H1 (cell line): ENCODE measurements at regions not wholly inside any gene's neighbourhood (a gene's known extent, or its start where the extent isn't known, plus 50 kb on each side); places are given as distances from the start of the nearest gene placed in this dataset.
A peak's percentile ranks its signal among the peaks of the same experiment; 100 is the strongest.

Experiments used
- CTCF ChIA-PET: fragments of 300-600 bp; sonication (Branson Sonifier 250); formaldehyde crosslinking; loops from one replicate; lab custom pipeline; 2021; ENCODE audit not compliant: partially characterized antibody; lab: Charles Lee
- POLR2A ChIA-PET: fragments of 300-600 bp; sonication (Branson Sonifier 250); formaldehyde crosslinking; loops from one replicate; lab custom pipeline; 2021; ENCODE audit warnings: inconsistent platforms; ENCODE audit not compliant: partially characterized antibody; lab: Charles Lee
- DNase-seq, 2 experiments: peaks; one replicate each; pipeline versions ENCODE4 v3.0.0 to v3.0.0-alpha.2; 2010 to 2022; ENCODE audit warnings: low spot score in 2 of 2, low read depth in 1 of 2, mixed read lengths in 1 of 2
- FAIRE-seq: peaks from 2 replicates; lab custom pipeline; 2011; peaks lifted over from hg19 to GRCh38; lab: Jason Lieb, UNC
- H2AFZ ChIP-seq: 2 replicates; pipeline ENCODE4 v1.8.1; 2012; ENCODE audit warnings: low read length, inconsistent platforms
- H2AK5ac ChIP-seq: 2 replicates; pipeline ENCODE4 v1.6.1; 2013; ENCODE audit warnings: low read depth, low read length
- H2BK120ac ChIP-seq: replicated peaks from 2 replicates; pipeline ENCODE3; 2013; ENCODE audit warnings: low read depth, low read length, inconsistent platforms
- H2BK12ac ChIP-seq: 2 replicates; pipeline ENCODE4 v1.6.1; 2013; ENCODE audit warnings: low read depth, low read length
- H2BK15ac ChIP-seq: 2 replicates; pipeline ENCODE4 v1.6.1; 2013; ENCODE audit warnings: low read length
- H2BK20ac ChIP-seq: 2 replicates; pipeline ENCODE4 v1.6.1; 2013; ENCODE audit warnings: low read length
- H2BK5ac ChIP-seq: 2 replicates; pipeline ENCODE4 v1.6.1; 2013; ENCODE audit warnings: low read depth, low read length
- H3K14ac ChIP-seq: 2 replicates; pipeline ENCODE4 v1.6.1; 2013; ENCODE audit warnings: inconsistent platforms; ENCODE audit not compliant: insufficient read length
- H3K18ac ChIP-seq: 2 replicates; pipeline ENCODE4 v1.6.1; 2013; ENCODE audit warnings: low read length; ENCODE audit errors: extremely low read depth
- H3K23ac ChIP-seq: 2 replicates; pipeline ENCODE4 v1.6.1; 2013; ENCODE audit warnings: inconsistent platforms; ENCODE audit not compliant: insufficient read length
- H3K23me2 ChIP-seq: 2 replicates; pipeline ENCODE4 v1.6.1; 2013; ENCODE audit warnings: low read depth, low read length
- H3K27ac ChIP-seq: 2 replicates; pipeline ENCODE4 v1.6.1; 2011; ENCODE audit warnings: low read depth, low read length, inconsistent platforms
- H3K27me3 ChIP-seq, 4 experiments: replicated peaks in 1 of 4; 1 replicate in 1 of 4; 2 replicates in 3 of 4; pipeline versions ENCODE4 v1.6.1 to v1.8.1; 2011 to 2013; ENCODE audit warnings: low read length in 3 of 4, mild to moderate bottlenecking in 3 of 4, inconsistent platforms in 2 of 4, mixed read lengths in 2 of 4, moderate library complexity in 1 of 4; ENCODE audit not compliant: control insufficient read depth in 3 of 4, insufficient read depth in 3 of 4; ENCODE audit errors: extremely low read depth in 1 of 4
- H3K36me3 ChIP-seq, 4 experiments: 2 replicates each; pipeline versions ENCODE4 v1.6.1 to v1.8.1; 2011 to 2013; ENCODE audit warnings: mild to moderate bottlenecking in 4 of 4, low read length in 3 of 4, moderate library complexity in 2 of 4, control low read depth in 1 of 4, inconsistent platforms in 1 of 4; ENCODE audit not compliant: insufficient read depth in 4 of 4, control insufficient read depth in 2 of 4
- H3K4ac ChIP-seq: replicated peaks from 2 replicates; pipeline ENCODE3; 2013; ENCODE audit warnings: low read length, low read depth, mixed read lengths, inconsistent platforms; ENCODE audit not compliant: insufficient read length
- H3K4me1 ChIP-seq, 4 experiments: replicated peaks in 1 of 4; 1 replicate in 1 of 4; 2 replicates in 3 of 4; pipeline versions ENCODE4 v1.6.1 to v1.8.1; 2011 to 2013; ENCODE audit warnings: low read length in 3 of 4, inconsistent platforms in 2 of 4, mixed read lengths in 1 of 4; ENCODE audit not compliant: insufficient read depth in 4 of 4, control insufficient read depth in 3 of 4
- H3K4me2 ChIP-seq, 2 experiments: 2 replicates each; pipeline versions ENCODE4 v1.6.1 to v1.8.1; 2011 to 2013; ENCODE audit warnings: low read depth in 2 of 2, low read length in 2 of 2, control low read depth in 1 of 2, inconsistent platforms in 1 of 2, mild to moderate bottlenecking in 1 of 2; ENCODE audit not compliant: insufficient read depth in 1 of 2
- H3K4me3 ChIP-seq, 4 experiments: fragments of 200-600, 300-600 bp in 1 of 4; sonication (generic), shearing (Covaris generic), sonication (Bioruptor Twin) in 1 of 4; 2 replicates each; pipeline versions ENCODE4 v1.5.1 to v1.8.1; 2011 to 2016; ENCODE audit warnings: low read length in 4 of 4, low read depth in 3 of 4, control low read depth in 2 of 4, inconsistent platforms in 2 of 4, mild to moderate bottlenecking in 2 of 4, mixed read lengths in 1 of 4, moderate library complexity in 1 of 4; ENCODE audit not compliant: insufficient read depth in 2 of 4; ENCODE audit errors: extremely low read depth in 1 of 4
- H3K56ac ChIP-seq: replicated peaks from 2 replicates; pipeline ENCODE3; 2013; ENCODE audit warnings: low read depth, mild to moderate bottlenecking, mixed read lengths, low read length, inconsistent platforms; ENCODE audit not compliant: insufficient read length
- H3K79me1 ChIP-seq: 2 replicates; pipeline ENCODE4 v1.6.1; 2013; ENCODE audit warnings: low read depth, low read length, control low read depth
- H3K79me2 ChIP-seq, 2 experiments: 2 replicates each; pipeline versions ENCODE4 v1.6.1 to v1.8.1; 2012 to 2013; ENCODE audit warnings: low read length in 2 of 2, mild to moderate bottlenecking in 2 of 2, inconsistent platforms in 1 of 2; ENCODE audit not compliant: insufficient read depth in 2 of 2, control insufficient read depth in 1 of 2
- H3K9ac ChIP-seq, 4 experiments: replicated peaks in 1 of 4; 1 replicate in 1 of 4; 2 replicates in 3 of 4; pipeline versions ENCODE4 v1.6.1 to v1.8.1; 2011 to 2013; ENCODE audit warnings: low read depth in 3 of 4, low read length in 3 of 4, control low read depth in 2 of 4, mild to moderate bottlenecking in 2 of 4, moderate library complexity in 2 of 4, inconsistent platforms in 1 of 4; ENCODE audit errors: extremely low read depth in 1 of 4
- H3K9me3 ChIP-seq, 2 experiments: 2 replicates each; pipeline versions ENCODE4 v1.6.1 to v1.8.1; 2012 to 2013; ENCODE audit warnings: mild to moderate bottlenecking in 2 of 2, moderate library complexity in 2 of 2, control low read depth in 1 of 2, inconsistent platforms in 1 of 2, low read depth in 1 of 2, low read length in 1 of 2, mixed read lengths in 1 of 2; ENCODE audit not compliant: insufficient read depth in 2 of 2
- H4K20me1 ChIP-seq, 2 experiments: replicated peaks in 1 of 2; 2 replicates each; pipeline versions ENCODE3 to v1.8.1; 2011 to 2013; ENCODE audit warnings: inconsistent platforms in 2 of 2, low read length in 2 of 2, mild to moderate bottlenecking in 1 of 2; ENCODE audit not compliant: insufficient read depth in 2 of 2, control insufficient read depth in 1 of 2
- H4K5ac ChIP-seq: 2 replicates; pipeline ENCODE4 v1.6.1; 2013; ENCODE audit warnings: low read length, low read depth, mixed read lengths, inconsistent platforms; ENCODE audit not compliant: insufficient read length
- H4K8ac ChIP-seq: 2 replicates; pipeline ENCODE4 v1.8.0; 2013; ENCODE audit warnings: mild to moderate bottlenecking, moderate library complexity, low read length, inconsistent platforms; ENCODE audit not compliant: insufficient read depth; ENCODE audit errors: extremely low read depth
- H4K91ac ChIP-seq: replicated peaks from 2 replicates; pipeline ENCODE3; 2013; ENCODE audit warnings: low read length, mixed read lengths, inconsistent platforms; ENCODE audit not compliant: insufficient read length
- RNF2 ChIP-seq: fragments of 200-900, 300-1000 bp; sonication (generic); IDR thresholded peaks from 2 replicates; pipeline ENCODE4 v1.7.1; 2016; ENCODE audit warnings: borderline replicate concordance, low read depth, mild to moderate bottlenecking, antibody characterized with exemption, low read length; ENCODE audit not compliant: poor library complexity, severe bottlenecking; ENCODE audit errors: missing control alignments
- TCF12 ChIP-seq: IDR thresholded peaks from 2 replicates; pipeline ENCODE4 v1.6.1; 2011; ENCODE audit warnings: low read depth, mild to moderate bottlenecking, low read length
- WGBS, 2 experiments: shearing (Covaris generic) in 1 of 2; methylation state at CpG; one replicate each; pipeline versions ENCODE4 v1.1.6 to v1.1.7; 2013 to 2015; ENCODE audit warnings: low lambda C conversion rate in 2 of 2, mixed read lengths in 2 of 2, inconsistent platforms in 1 of 2, low coverage in 1 of 2, missing lambda C conversion rate in 1 of 2; ENCODE audit not compliant: insufficient replicate concordance in 2 of 2, insufficient coverage in 1 of 2, insufficient read length in 1 of 2; ENCODE audit errors: extremely low coverage in 1 of 2, missing lambda C conversion rate in 1 of 2; 5-methylcytosine and 5-hydroxymethylcytosine counted together

GRCh38 chr4:151887031-151887815, 126.4 kb upstream of the GATB start:
- no peak overlapping the region for H4K91ac ChIP-seq
- H2BK120ac ChIP-seq = no peak overlapping the region
- no peaks in the 10 kb centered on the region for H3K79me1 ChIP-seq
- no peak overlapping the region for H3K14ac ChIP-seq
- no peak overlapping the region for H3K27ac ChIP-seq
- no peak for FAIRE-seq
- H2BK5ac ChIP-seq = no peak overlapping the region
- 85% methylated on average over 9 of the region's 9 CpGs; no CpG with 5 or more reads in 1 of the 2 experiments for WGBS, 2 experiments
- no peaks in the 10 kb centered on the region for H3K79me2 ChIP-seq
- TF ChIP-seq TCF12 = no peak
- TF ChIP-seq RNF2 = no peak
- 0 out of 2 replicates have a peak overlapping the region, but pooled peaks have one; percentile 9 for H2AFZ ChIP-seq
- no peak overlapping the region for H2BK15ac ChIP-seq
- no peak overlapping the region for H2AK5ac ChIP-seq
- no peaks in the 10 kb centered on the region; a peak in 2 of 4 replicates for H3K9me3 ChIP-seq
- DNase-seq = no peak
- H3K23ac ChIP-seq = no peak overlapping the region
- H3K56ac ChIP-seq = no peak overlapping the region
- no peak overlapping the region for H2BK12ac ChIP-seq
- H3K9ac ChIP-seq = no peak overlapping the region
- POLR2A ChIA-PET = no interaction called here
- H3K4me3 ChIP-seq = no peak overlapping the region
- no peaks in the 10 kb centered on the region for H3K36me3 ChIP-seq
- H3K4me2 ChIP-seq = no peak overlapping the region
- H4K20me1 ChIP-seq = no peaks in the 10 kb centered on the region
- no peaks in the 10 kb centered on the region for H3K27me3 ChIP-seq
- no peak overlapping the region for H4K5ac ChIP-seq
- no peak overlapping the region for H3K4ac ChIP-seq
- CTCF ChIA-PET = interaction anchor here (0.5 to 1.4 kb wide), 4 partner anchors 16 to 616 kb away, joined by 3 to 4 read pairs (median 3); no protein-coding TSS in a partner anchor
- peaks cover 0 to 11% (median 3%) of the 10 kb centered on the region in 4 experiments; a peak in 2 of 7 replicates for H3K4me1 ChIP-seq
- H3K18ac ChIP-seq = no peak overlapping the region
- no peak overlapping the region for H2BK20ac ChIP-seq
- H4K8ac ChIP-seq = no peak overlapping the region
- H3K23me2 ChIP-seq = no peaks in the 10 kb centered on the region
